ENCODE measurements at regions not wholly inside any gene's neighbourhood (a gene's known extent, or its start where the extent isn't known, plus 50 kb on each side); places are given as distances from the start of the nearest gene placed in this dataset.
A peak's percentile ranks its signal among the peaks of the same experiment; 100 is the strongest.
"Not testable (repeated sequence)": the region's sequence is repeated elsewhere in the genome, so short reads cannot be mapped to it uniquely, and the experiment has no call there.

GRCh38 chr1:120342231-120343073 is 72.4 kb upstream of the NBPF8 start:
- H2AFZ ChIP-seq (ENCODE audit: low read length); H3K27ac ChIP-seq (ENCODE audit: extremely low read length, insufficient read depth, low read length); H3K79me2 ChIP-seq (ENCODE audit: insufficient read depth, low read length); BruUV-seq (replicated peaks); H3K27me3 ChIP-seq (ENCODE audit: control insufficient read depth in 1 of 2, insufficient read depth in 2 of 2, low read length in 2 of 2); intact Hi-C loops (cut with micrococcal nuclease; ENCODE audit: unreplicated experiment); ATAC-seq; H4K20me1 ChIP-seq (ENCODE audit: insufficient read depth, low read length); H3K36me3 ChIP-seq (replicated peaks in 1 of 2; ENCODE audit: control insufficient read depth in 1 of 2, insufficient read depth in 2 of 2, low read length in 2 of 2); H3K4me2 ChIP-seq (ENCODE audit: low read depth, low read length); H3K9ac ChIP-seq (ENCODE audit: insufficient read depth, low read depth, low read length); FAIRE-seq; H3K4me3 ChIP-seq (replicated peaks in 1 of 3; ENCODE audit: insufficient read depth in 1 of 3, low read depth in 2 of 3, low read length in 3 of 3); POLR2A ChIA-PET; CTCF ChIA-PET (ENCODE audit: low intra/inter-chr PET ratio, low total read pairs); H3K9me3 ChIP-seq (ENCODE audit: low read length); H3K4me1 ChIP-seq (ENCODE audit: insufficient read depth, low read length); in situ Hi-C loops (cut with HindIII; ENCODE audit: extremely low pct_ligation_motif_present, low pct_unique_long_range_greater_than_20kb); DNase-seq (ENCODE audit: low spot score): not testable (repeated sequence)
- WGBS (ENCODE audit: low lambda C conversion rate): 21% methylated on average over 11 of the region's 44 CpGs

GRCh38 chr1:120341756-120342155 is 73.1 kb upstream of the NBPF8 start:
- CTCF ChIA-PET (ENCODE audit: low intra/inter-chr PET ratio, low total read pairs); ATAC-seq; DNase-seq (ENCODE audit: low spot score); H3K4me1 ChIP-seq (ENCODE audit: insufficient read depth, low read length); H3K36me3 ChIP-seq (replicated peaks in 1 of 2; ENCODE audit: control insufficient read depth in 1 of 2, insufficient read depth in 2 of 2, low read length in 2 of 2); H3K79me2 ChIP-seq (ENCODE audit: insufficient read depth, low read length); in situ Hi-C loops (cut with HindIII; ENCODE audit: extremely low pct_ligation_motif_present, low pct_unique_long_range_greater_than_20kb); H2AFZ ChIP-seq (ENCODE audit: low read length); H3K27me3 ChIP-seq (ENCODE audit: control insufficient read depth in 1 of 2, insufficient read depth in 2 of 2, low read length in 2 of 2); H3K27ac ChIP-seq (ENCODE audit: extremely low read length, insufficient read depth, low read length); H3K9ac ChIP-seq (ENCODE audit: insufficient read depth, low read depth, low read length); H4K20me1 ChIP-seq (ENCODE audit: insufficient read depth, low read length); FAIRE-seq; BruUV-seq (replicated peaks); H3K9me3 ChIP-seq (ENCODE audit: low read length); POLR2A ChIA-PET; intact Hi-C loops (cut with micrococcal nuclease; ENCODE audit: unreplicated experiment): not testable (repeated sequence)
- peak overlapping the region in 1 of 3 experiments; percentile 52; a peak in 1 of 6 replicates for H3K4me3 ChIP-seq (replicated peaks in 1 of 3; ENCODE audit: insufficient read depth in 1 of 3, low read depth in 2 of 3, low read length in 3 of 3)
- WGBS (ENCODE audit: low lambda C conversion rate): 4% methylated on average over 4 of the region's 24 CpGs
- H3K4me2 ChIP-seq (ENCODE audit: low read depth, low read length): peak overlapping the region; percentile 53

Measured in HepG2 (cell line).